K562 (cell line): ENCODE measurements at regions not wholly inside any gene's neighbourhood (a gene's known extent, or its start where the extent isn't known, plus 50 kb on each side); places are given as distances from the start of the nearest gene placed in this dataset.

Source experiments
- ATAC-seq: fragments of 200-7000 bp; cut with Tn5 transposase; 3 replicates; pipeline ENCODE4 v1.9.1; 2020; ENCODE audit warnings: moderate library complexity
- BruUV-seq: library from RNA; stranded (reverse); fragments of 400-500 nt; replicated peaks from 2 replicates; lab custom pipeline; 2021; lab: Mats Ljungman, UMichigan
- CTCF ChIA-PET: fragments of 300-600 bp; formaldehyde crosslinking; extraction: SDS; loops from one replicate; lab custom pipeline; 2021; ENCODE audit warnings: low intra/inter-chr PET ratio; lab: Yijun Ruan, JAX
- POLR2A ChIA-PET: fragments of 300-600, 350-650 bp; sonication (Branson Sonifier 250); formaldehyde crosslinking; extraction: SDS; loops from one replicate; lab custom pipeline; 2021; ENCODE audit warnings: antibody characterized with exemption, inconsistent platforms; lab: Yijun Ruan, JAX
- DNase-seq, 4 experiments: peaks; one replicate each; pipeline versions ENCODE4 v3.0.0 to v3.0.0-alpha.2; 2011 to 2018; ENCODE audit warnings: low spot score in 3 of 4, mixed read lengths in 3 of 4; ENCODE audit errors: extremely low read depth in 1 of 4
- FAIRE-seq: peaks from 2 replicates; lab custom pipeline; 2011; peaks lifted over from hg19 to GRCh38; lab: Jason Lieb, UNC
- H2AFZ ChIP-seq: 2 replicates; pipeline ENCODE4 v1.6.0; 2011; ENCODE audit warnings: low read depth, low read length, control low read depth, inconsistent platforms
- H3K27ac ChIP-seq: fragments of 200-600 bp; 3 replicates; pipeline ENCODE4 v1.8.0; 2011; ENCODE audit warnings: low read depth, mild to moderate bottlenecking, control low read depth, inconsistent platforms, low read length, moderate library complexity, mixed read lengths; ENCODE audit errors: extremely low read depth
- H3K27me3 ChIP-seq, 2 experiments: fragments of 300-600 bp in 1 of 2; 2 replicates in 1 of 2; 3 replicates in 1 of 2; pipeline versions ENCODE4 v1.6.0 to v1.8.0; 2011; ENCODE audit warnings: inconsistent platforms in 2 of 2, low read length in 2 of 2, mild to moderate bottlenecking in 1 of 2, mixed read lengths in 1 of 2, moderate library complexity in 1 of 2; ENCODE audit not compliant: control insufficient read depth in 2 of 2, insufficient read depth in 2 of 2
- H3K36me3 ChIP-seq: fragments of 300-600 bp; 3 replicates; pipeline ENCODE4 v1.8.0; 2011; ENCODE audit warnings: mild to moderate bottlenecking, low read length, inconsistent platforms; ENCODE audit not compliant: control insufficient read depth, insufficient read depth
- H3K4me1 ChIP-seq, 2 experiments: fragments of 200-600 bp in 1 of 2; replicated peaks in 1 of 2; 2 replicates in 1 of 2; 3 replicates in 1 of 2; pipeline versions ENCODE4 v1.5.1 to v1.8.0; 2011; ENCODE audit warnings: inconsistent platforms in 2 of 2, low read length in 2 of 2, mild to moderate bottlenecking in 1 of 2, mixed read lengths in 1 of 2, moderate library complexity in 1 of 2; ENCODE audit not compliant: control insufficient read depth in 2 of 2, insufficient read depth in 2 of 2
- H3K4me2 ChIP-seq: 2 replicates; pipeline ENCODE4 v1.6.1; 2011; ENCODE audit warnings: low read length, control low read depth, inconsistent platforms, mixed read lengths; ENCODE audit not compliant: insufficient read depth
- H3K4me3 ChIP-seq: fragments of 200-600 bp; sonication (generic), shearing (Covaris generic); 2 replicates; pipeline ENCODE4 v1.5.1; 2016; ENCODE audit warnings: control low read depth, inconsistent platforms
- H3K79me2 ChIP-seq: fragments of 200-600 bp; 3 replicates; pipeline ENCODE4 v1.8.0; 2011; ENCODE audit warnings: low read length, inconsistent platforms; ENCODE audit not compliant: control insufficient read depth, insufficient read depth
- H3K9ac ChIP-seq, 2 experiments: 2 replicates each; pipeline versions ENCODE4 v1.6.0 to v1.6.1; 2011; ENCODE audit warnings: low read depth in 2 of 2, low read length in 2 of 2, control low read depth in 1 of 2, inconsistent platforms in 1 of 2, mild to moderate bottlenecking in 1 of 2, mixed read lengths in 1 of 2; ENCODE audit not compliant: insufficient read depth in 1 of 2
- H3K9me1 ChIP-seq: one replicate; pipeline ENCODE4 v1.6.0; 2011; ENCODE audit warnings: inconsistent platforms, mild to moderate bottlenecking, low read length, moderate library complexity; ENCODE audit not compliant: control insufficient read depth, insufficient read depth
- H3K9me3 ChIP-seq: replicated peaks from 2 replicates; pipeline ENCODE4 v1.5.1; 2011; ENCODE audit warnings: low read depth, low read length, inconsistent platforms; ENCODE audit not compliant: control insufficient read depth, insufficient read depth
- H4K20me1 ChIP-seq: replicated peaks from 2 replicates; pipeline ENCODE4 v1.6.1; 2011; ENCODE audit warnings: low read length, inconsistent platforms, mixed read lengths; ENCODE audit not compliant: control insufficient read depth, insufficient read depth
- CEBPB ChIP-seq: fragments of 450-650 bp; IDR thresholded peaks from 2 replicates; pipeline ENCODE4 v1.6.1; 2016; ENCODE audit warnings: missing genetic modification characterization, missing compliant biosample characterization
- CEBPG ChIP-seq, 3 experiments: fragments of 200-800 bp in 1 of 3; sonication (Bioruptor generic) in 1 of 3; sonication (generic) in 1 of 3; formaldehyde crosslinking in 1 of 3; IDR thresholded peaks in 2 of 3; conservative IDR thresholded peaks in 1 of 3; 2 replicates each; pipeline versions ENCODE4 v1.6.1 to v1.8.0; 2016 to 2022; ENCODE audit warnings: missing compliant biosample characterization in 2 of 3, missing genetic modification characterization in 2 of 3, mild to moderate bottlenecking in 1 of 3, missing genetic modification reagents in 1 of 3
- CLOCK ChIP-seq: fragments of 250-450 bp; sonication (Bioruptor Pico); IDR thresholded peaks from 2 replicates; pipeline ENCODE4 v1.4.0; 2020; ENCODE audit warnings: mild to moderate bottlenecking, moderate library complexity, borderline replicate concordance
- CTCF ChIP-seq, 3 experiments: IDR thresholded peaks in 2 of 3; conservative IDR thresholded peaks in 1 of 3; 2 replicates each; pipeline ENCODE4 v1.5.1; 2011 to 2012; ENCODE audit warnings: low read length in 3 of 3, mild to moderate bottlenecking in 3 of 3, control low read depth in 2 of 3, improper control_type of control experiment in 1 of 3, inconsistent platforms in 1 of 3, low read depth in 1 of 3, mixed read lengths in 1 of 3, moderate library complexity in 1 of 3; ENCODE audit not compliant: insufficient read depth in 2 of 3
- IRF9 ChIP-seq: fragments of 450-650 bp; IDR thresholded peaks from 2 replicates; pipeline ENCODE4 v1.6.1; 2016; ENCODE audit warnings: missing biosample characterization, missing genetic modification characterization
- KLF6 ChIP-seq: fragments of 250-450 bp; sonication (Bioruptor Pico); IDR thresholded peaks from 2 replicates; pipeline ENCODE4 v1.4.0; 2020; ENCODE audit warnings: mild to moderate bottlenecking, moderate library complexity, borderline replicate concordance
- MTF1 ChIP-seq: fragments of 250-450 bp; sonication (Bioruptor Pico); IDR thresholded peaks from 2 replicates; pipeline ENCODE4 v1.9.0; 2021; ENCODE audit warnings: moderate library complexity, mild to moderate bottlenecking, inconsistent platforms, borderline replicate concordance
- RBBP5 ChIP-seq: fragments of 200-600 bp; sonication (generic); IDR thresholded peaks from 2 replicates; pipeline ENCODE4 v1.6.1; 2012; ENCODE audit warnings: borderline replicate concordance, mild to moderate bottlenecking, low read length, control low read depth, inconsistent platforms; ENCODE audit not compliant: insufficient read depth, poor library complexity, severe bottlenecking
- ZNF282 ChIP-seq: sonication (generic); formaldehyde crosslinking; IDR thresholded peaks from 2 replicates; pipeline ENCODE4 v1.8.1; 2023; ENCODE audit warnings: missing genetic modification reagents
- ZNF324 ChIP-seq: fragments of 250-450 bp; sonication (Bioruptor Pico); IDR thresholded peaks from 2 replicates; pipeline ENCODE4 v1.4.0; 2020; ENCODE audit warnings: mild to moderate bottlenecking
- ZNF764 ChIP-seq: fragments of 250-450 bp; sonication (Bioruptor Pico); IDR thresholded peaks from 2 replicates; pipeline ENCODE4 v1.4.0; 2020; ENCODE audit warnings: low read depth, mild to moderate bottlenecking, moderate library complexity
- WGBS: fragments of 100-300 bp; shearing (Covaris generic); methylation state at CpG from one replicate; pipeline ENCODE4 v1.1.6; 2016; ENCODE audit warnings: low coverage, mixed read lengths; ENCODE audit not compliant: insufficient coverage; ENCODE audit errors: missing lambda C conversion rate; 5-methylcytosine and 5-hydroxymethylcytosine counted together
- in situ Hi-C: fragments of 300-500 bp; cut with MboI; formaldehyde crosslinking; loops from 4 replicates; pipeline ENCODE4 v1.15.0; 2018; ENCODE audit warnings: inconsistent platforms, mixed read lengths
- intact Hi-C: fragments of 100-400 bp; cut with micrococcal nuclease; formaldehyde crosslinking; loops from 2 replicates; pipeline ENCODE4 v1.14.2; 2022

GRCh38 chr7:142375710-142376313, 118.0 kb upstream of the PRSS58 start:
- peak; percentile 51 for FAIRE-seq
- no peaks in the 10 kb centered on the region for H3K9me3 ChIP-seq
- H3K4me2 ChIP-seq, result no peak overlapping the region
- peak; percentile 93 for ATAC-seq
- in situ Hi-C loops (no loop called here), intact Hi-C loops (no loop called here)
- no peaks in the 10 kb centered on the region for H3K79me2 ChIP-seq
- H3K4me3 ChIP-seq, result no peak overlapping the region
- H3K9me1 ChIP-seq, result no peaks in the 10 kb centered on the region
- TF ChIP-seq ZNF282 (no peak), CEBPG (CRISPR knock-in tag; IDR thresholded peaks at IDR 0.05) (no peak), CEBPG (tag; conservative IDR thresholded peaks at IDR 0.05 in 1 of 2, IDR thresholded peaks at IDR 0.05 in 1 of 2) (peak in 1 of 2 experiments; percentile 69; a peak in 2 of 4 replicates), RBBP5 (no peak), CTCF (IDR thresholded peaks at IDR 0.05 in 2 of 3, conservative IDR thresholded peaks at IDR 0.05 in 1 of 3; ENCODE audit: insufficient read depth in 2 of 3, low read depth in 1 of 3, low read length in 3 of 3) (peak; percentile 53 to 57 (median 54)), KLF6 (CRISPR knock-in tag) (no peak), MTF1 (CRISPR knock-in tag) (no peak), ZNF764 (CRISPR knock-in tag) (no peak), ZNF324 (CRISPR knock-in tag) (no peak), CEBPB (peak; percentile 85), IRF9 (0 out of 2 replicates have a peak, but pooled peaks have one; percentile 57), CLOCK (CRISPR knock-in tag) (no peak)
- no TSS peak for BruUV-seq
- CTCF ChIA-PET, result no interaction called here
- no peaks in the 10 kb centered on the region for H3K4me1 ChIP-seq
- H4K20me1 ChIP-seq, result no peaks in the 10 kb centered on the region
- H3K27ac ChIP-seq, result no peak overlapping the region
- DNase-seq, result peak in 2 of 4 experiments; percentile 34 to 43
- 2% methylated on average over 4 of the region's 4 CpGs for WGBS
- no peaks in the 10 kb centered on the region for H3K36me3 ChIP-seq
- no peak overlapping the region for H3K9ac ChIP-seq
- POLR2A ChIA-PET, result interaction anchor here (0.6 kb wide), 1 partner anchor 15 kb away, joined by 3 read pairs; no protein-coding TSS in a partner anchor
- peaks cover 0 to 7% of the 10 kb centered on the region in 2 experiments; a peak in 1 of 5 replicates for H3K27me3 ChIP-seq
- H2AFZ ChIP-seq, result no peak overlapping the region
